ENCODE measurements at regions not wholly inside any gene's neighbourhood (a gene's known extent, or its start where the extent isn't known, plus 50 kb on each side); places are given as distances from the start of the nearest gene placed in this dataset.

GRCh38 chr11:134536677-134537076 lies 124.6 kb upstream of the B3GAT1 start:
- TF ChIP-seq POLR2A (IDR thresholded peaks at IDR 0.05; ENCODE audit: control extremely low read depth in 1 of 2, low read depth in 2 of 2, low read length in 2 of 2) (no peak), ATF3 (IDR thresholded peaks at IDR 0.05; ENCODE audit: insufficient read depth, low read depth, low read length) (no peak), CTCF (IDR thresholded peaks at IDR 0.05; ENCODE audit: control extremely low read depth in 1 of 3, insufficient read depth in 1 of 3, low read depth in 1 of 3, low read length in 3 of 3) (no peak), TEAD4 (IDR thresholded peaks at IDR 0.05; ENCODE audit: low read depth, low read length) (no peak), SIN3A (conservative IDR thresholded peaks at IDR 0.05 in 1 of 2, IDR thresholded peaks at IDR 0.05 in 1 of 2; ENCODE audit: low read depth in 1 of 2, low read length in 2 of 2) (no peak), POLR2AphosphoS5 (IDR thresholded peaks at IDR 0.05; ENCODE audit: low read depth, low read length) (no peak), EP300 (IDR thresholded peaks at IDR 0.05; ENCODE audit: borderline replicate concordance in 1 of 2, low read depth in 2 of 2, low read length in 2 of 2) (no peak), PHF8 (conservative IDR thresholded peaks at IDR 0.05; ENCODE audit: low read depth, low read length) (no peak)
